ENCODE measurements at regions not wholly inside any gene's neighbourhood (a gene's known extent, or its start where the extent isn't known, plus 50 kb on each side); places are given as distances from the start of the nearest gene placed in this dataset.
"Not testable (repeated sequence)": the region's sequence is repeated elsewhere in the genome, so short reads cannot be mapped to it uniquely, and the experiment has no call there.

DNA sequence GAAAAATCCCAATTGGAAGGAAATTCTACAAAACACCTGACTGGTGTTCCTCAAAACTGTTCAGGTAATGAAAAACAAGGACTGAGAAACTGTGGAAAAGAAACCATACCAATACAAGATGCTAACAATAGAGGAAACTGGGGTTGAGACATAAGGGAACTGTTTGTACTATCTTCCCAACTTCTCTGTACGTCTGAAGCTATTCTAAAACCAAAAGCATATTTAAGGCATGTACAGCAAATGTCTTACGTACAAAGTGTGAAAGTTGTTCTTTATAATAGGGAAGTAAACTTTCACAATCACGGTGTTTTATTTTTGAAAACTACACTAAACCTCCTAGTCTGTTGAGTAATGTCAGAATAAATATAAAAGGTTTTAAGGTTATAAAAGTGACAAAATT, 776.1 kb upstream of the RAB6C start:
- in situ Hi-C loops (cut with HindIII; ENCODE audit: low sequenced_read_pairs): no loop called here
- DNase-seq (ENCODE audit: low read depth, low spot score): no peak
- H3K4me3 ChIP-seq (ENCODE audit: low read depth, low read length): no peak overlapping the region
- no peak for TF ChIP-seq CTCF (IDR thresholded peaks at IDR 0.05; ENCODE audit: low read depth, low read length)

DNA sequence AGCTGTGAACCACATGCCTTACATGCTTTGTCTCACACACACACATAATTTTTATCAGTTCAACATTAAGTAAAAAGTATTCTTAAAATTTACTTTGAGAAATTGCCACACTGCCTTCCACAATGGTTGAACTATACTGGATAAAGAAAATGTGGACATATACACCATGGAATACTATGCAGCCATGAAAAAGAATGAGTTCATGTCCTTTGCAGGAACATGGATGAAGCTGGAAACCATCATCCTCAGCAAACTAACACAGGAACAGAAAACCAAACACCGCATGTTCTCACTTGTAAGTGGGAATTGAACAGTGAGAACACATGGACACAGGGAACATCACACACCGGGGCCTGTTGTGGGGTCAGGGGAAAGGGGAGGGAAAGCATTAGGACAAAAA, 774.9 kb upstream of the RAB6C start:
- in situ Hi-C loops (cut with HindIII; ENCODE audit: low sequenced_read_pairs); H3K4me3 ChIP-seq (ENCODE audit: low read depth, low read length); DNase-seq (ENCODE audit: low read depth, low spot score): not testable (repeated sequence)

DNA sequence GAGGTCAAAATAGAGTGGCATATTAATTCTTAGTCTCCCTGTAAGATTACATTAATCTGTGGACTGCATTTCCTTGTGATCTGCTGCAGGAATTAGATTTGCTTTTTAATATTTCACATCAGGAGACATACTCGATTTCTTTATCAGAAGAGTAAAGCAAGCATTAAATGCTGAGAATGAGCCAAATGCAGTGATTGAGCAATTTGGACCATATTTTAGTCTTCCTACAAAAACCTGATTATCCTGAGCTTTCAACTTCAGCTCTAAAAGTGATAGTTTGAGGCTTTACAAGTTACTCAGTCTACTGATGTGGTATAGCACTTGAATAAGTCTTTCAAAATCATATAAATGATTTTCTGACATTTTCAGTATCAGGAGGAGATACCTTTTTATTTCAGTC, 774.3 kb upstream of the RAB6C start:
- no peak for TF ChIP-seq CTCF (IDR thresholded peaks at IDR 0.05; ENCODE audit: low read depth, low read length)
- in situ Hi-C loops (cut with HindIII; ENCODE audit: low sequenced_read_pairs): no loop called here
- no peak for DNase-seq (ENCODE audit: low read depth, low spot score)
- H3K4me3 ChIP-seq (ENCODE audit: low read depth, low read length): no peak overlapping the region

DNA sequence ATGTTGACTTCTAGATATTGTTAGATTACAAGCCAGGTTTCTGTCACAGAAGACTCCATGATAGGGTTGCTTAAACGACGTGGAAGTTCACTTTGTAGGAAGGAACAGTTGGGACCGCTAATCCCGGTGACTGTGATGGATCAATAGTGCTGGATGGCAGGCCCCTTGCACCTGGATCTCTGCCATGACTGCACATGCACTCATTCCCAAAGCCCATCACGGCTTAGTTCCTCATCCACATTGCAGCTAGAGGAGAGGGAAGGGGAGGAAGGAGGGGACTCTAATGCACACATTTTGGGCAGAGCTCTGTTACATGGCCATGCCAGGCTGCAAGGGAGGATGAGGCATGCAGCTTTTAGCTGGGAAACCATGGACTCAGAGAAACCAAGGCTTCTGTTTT, 773.7 kb upstream of the RAB6C start:
- no peak for TF ChIP-seq CTCF (IDR thresholded peaks at IDR 0.05; ENCODE audit: low read depth, low read length)
- no peak for DNase-seq (ENCODE audit: low read depth, low spot score)
- in situ Hi-C loops (cut with HindIII; ENCODE audit: low sequenced_read_pairs): no loop called here
- no peak overlapping the region for H3K4me3 ChIP-seq (ENCODE audit: low read depth, low read length)

DNA sequence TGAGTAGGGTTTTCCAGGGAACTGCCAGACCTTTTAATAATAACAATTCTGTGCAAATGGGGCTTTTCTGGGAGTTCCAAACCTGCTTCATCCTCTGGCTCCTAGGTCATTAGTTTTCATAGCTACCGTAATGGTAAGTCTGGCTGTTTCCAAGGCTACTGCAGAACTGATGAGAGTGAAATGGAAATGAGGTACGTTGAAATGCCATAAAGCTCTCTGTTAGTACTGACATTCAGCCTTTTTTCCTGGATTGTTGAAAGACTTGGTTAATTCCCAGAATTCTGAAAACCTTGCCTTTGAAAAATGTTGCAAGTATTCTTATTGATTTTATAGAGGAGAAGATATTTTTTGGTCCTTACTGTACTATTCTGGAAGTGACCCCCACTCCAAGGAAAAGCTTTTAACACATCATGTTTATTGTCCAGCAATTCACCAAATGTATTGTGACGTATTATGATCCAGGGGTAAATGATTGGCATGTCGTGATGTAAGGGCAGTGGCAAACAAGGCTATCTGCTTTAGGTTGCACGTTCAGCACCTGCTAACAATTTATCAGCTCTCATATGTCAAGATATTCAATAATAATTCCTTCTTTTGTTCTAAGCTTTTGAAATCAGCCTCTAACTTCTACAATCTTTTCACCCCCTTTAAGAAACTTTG, 767.0 kb upstream of the RAB6C start:
- in situ Hi-C loops (cut with HindIII; ENCODE audit: low sequenced_read_pairs): no loop called here
- H3K4me3 ChIP-seq (ENCODE audit: low read depth, low read length): no peak overlapping the region
- TF ChIP-seq CTCF (IDR thresholded peaks at IDR 0.05; ENCODE audit: low read depth, low read length): no peak
- DNase-seq (ENCODE audit: low read depth, low spot score): no peak

DNA sequence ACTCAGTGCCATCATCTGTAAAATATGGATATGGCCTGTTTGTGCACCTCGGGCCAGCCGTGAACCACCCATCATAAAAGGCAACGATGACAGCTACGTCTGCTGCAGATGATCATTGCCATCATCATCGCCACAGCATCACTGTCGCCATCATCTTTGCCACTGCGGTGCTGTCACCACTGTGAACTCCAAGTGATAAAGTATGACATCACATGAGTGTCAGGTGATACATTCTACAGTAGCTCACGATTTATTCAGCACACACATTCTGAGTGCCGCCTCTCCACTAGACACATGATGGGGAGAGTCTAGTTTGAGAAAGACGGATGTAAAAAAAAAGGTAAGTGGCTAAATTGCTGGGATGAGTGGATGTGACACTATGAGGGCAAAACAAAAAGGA, 755.4 kb upstream of the RAB6C start:
- in situ Hi-C loops (cut with HindIII; ENCODE audit: low sequenced_read_pairs): no loop called here
- H3K4me3 ChIP-seq (ENCODE audit: low read depth, low read length): no peak overlapping the region
- TF ChIP-seq CTCF (IDR thresholded peaks at IDR 0.05; ENCODE audit: low read depth, low read length): no peak
- DNase-seq (ENCODE audit: low read depth, low spot score): no peak

- no peak overlapping the region for H3K4me3 ChIP-seq (ENCODE audit: low read depth, low read length)
- in situ Hi-C loops (cut with HindIII; ENCODE audit: low sequenced_read_pairs): no loop called here
- TF ChIP-seq CTCF (IDR thresholded peaks at IDR 0.05; ENCODE audit: low read depth, low read length): no peak
- DNase-seq (ENCODE audit: low read depth, low spot score): no peak
These were observed 755.0 kb upstream of the RAB6C start for GRCh38 chr2:129224486-129224885.
